ENCODE measurements at regions not wholly inside any gene's neighbourhood (a gene's known extent, or its start where the extent isn't known, plus 50 kb on each side); places are given as distances from the start of the nearest gene placed in this dataset.
A peak's percentile ranks its signal among the peaks of the same experiment; 100 is the strongest.

GRCh38 chr4:125539691-125540090, 224.9 kb downstream of the FAT4 start:
- no peaks in the 10 kb centered on the region for H3K9me3 ChIP-seq (replicated peaks; ENCODE audit: control insufficient read depth, insufficient read depth, low read length)
- H2AFZ ChIP-seq (ENCODE audit: low read depth, low read length) = no peak overlapping the region
- no peak overlapping the region for H3K4me2 ChIP-seq (ENCODE audit: insufficient read depth, low read length)
- no peak overlapping the region for H3K9ac ChIP-seq (replicated peaks; ENCODE audit: extremely low read depth, insufficient read depth, low read length)
- CTCF ChIA-PET = no interaction called here
- dilution Hi-C loops (cut with MboI; ENCODE audit: extremely low pct_ligation_motif_present, low sequenced_read_pairs) (no loop called here), intact Hi-C loops (cut with micrococcal nuclease) (no loop called here)
- no peak overlapping the region for H3K27ac ChIP-seq (ENCODE audit: insufficient read depth, low read depth, low read length)
- no peaks in the 10 kb centered on the region for H3K36me3 ChIP-seq (ENCODE audit: control insufficient read depth in 2 of 2, extremely low read depth in 1 of 2, insufficient read depth in 2 of 2, low read length in 2 of 2)
- H3K27me3 ChIP-seq (ENCODE audit: control insufficient read depth in 2 of 2, insufficient read depth in 2 of 2, low read length in 2 of 2) = no peaks in the 10 kb centered on the region
- H4K20me1 ChIP-seq (replicated peaks; ENCODE audit: control insufficient read depth, extremely low read depth, insufficient read depth, low read length) = no peaks in the 10 kb centered on the region
- no TSS peak for BruUV-seq (replicated peaks)
- no peak for FAIRE-seq
- POLR2A ChIA-PET = no interaction called here
- no peaks in the 10 kb centered on the region for H3K4me1 ChIP-seq (ENCODE audit: control insufficient read depth, extremely low read depth, insufficient read depth, low read length)
- TF ChIP-seq GATA2 (IDR thresholded peaks at IDR 0.05; ENCODE audit: insufficient read depth, insufficient read length, low read depth, low read length) (no peak), FOS (IDR thresholded peaks at IDR 0.05; ENCODE audit: borderline replicate concordance, insufficient read depth, low read length) (no peak)
- no peaks in the 10 kb centered on the region for H3K79me2 ChIP-seq (ENCODE audit: control insufficient read depth, insufficient read depth, low read length)
- no peak overlapping the region for H3K4me3 ChIP-seq (replicated peaks in 1 of 3; ENCODE audit: insufficient read depth in 1 of 3, low read depth in 1 of 3, low read length in 3 of 3)
- no peaks in the 10 kb centered on the region for H3K9me1 ChIP-seq (replicated peaks; ENCODE audit: control insufficient read depth, extremely low read depth, insufficient read depth, low read length)
- no peak for DNase-seq (ENCODE audit: low read depth, low spot score)

GRCh38 chr4:125541836-125542385, 227.2 kb downstream of the FAT4 start:
- Histone ChIP-seq H3K9me3 (replicated peaks; ENCODE audit: control insufficient read depth, insufficient read depth, low read length) (no peaks in the 10 kb centered on the region), H3K9me1 (replicated peaks; ENCODE audit: control insufficient read depth, extremely low read depth, insufficient read depth, low read length) (no peaks in the 10 kb centered on the region), H3K79me2 (ENCODE audit: control insufficient read depth, insufficient read depth, low read length) (no peaks in the 10 kb centered on the region), H3K4me1 (ENCODE audit: control insufficient read depth, extremely low read depth, insufficient read depth, low read length) (no peaks in the 10 kb centered on the region), H3K4me3 (replicated peaks in 1 of 3; ENCODE audit: insufficient read depth in 1 of 3, low read depth in 1 of 3, low read length in 3 of 3) (no peak overlapping the region), H3K4me2 (ENCODE audit: insufficient read depth, low read length) (no peak overlapping the region), H3K27ac (ENCODE audit: insufficient read depth, low read depth, low read length) (no peak overlapping the region), H3K27me3 (ENCODE audit: control insufficient read depth in 2 of 2, insufficient read depth in 2 of 2, low read length in 2 of 2) (no peaks in the 10 kb centered on the region), H3K9ac (replicated peaks; ENCODE audit: extremely low read depth, insufficient read depth, low read length) (no peak overlapping the region), H3K36me3 (ENCODE audit: control insufficient read depth in 2 of 2, extremely low read depth in 1 of 2, insufficient read depth in 2 of 2, low read length in 2 of 2) (no peaks in the 10 kb centered on the region), H2AFZ (ENCODE audit: low read depth, low read length) (no peak overlapping the region), H4K20me1 (replicated peaks; ENCODE audit: control insufficient read depth, extremely low read depth, insufficient read depth, low read length) (no peaks in the 10 kb centered on the region)
- no TSS peak for BruUV-seq (replicated peaks)
- POLR2A ChIA-PET = no interaction called here
- no peak for TF ChIP-seq CTCF (IDR thresholded peaks at IDR 0.05; ENCODE audit: extremely low read depth in 1 of 2, insufficient read depth in 1 of 2, low read depth in 1 of 2, low read length in 2 of 2)
- no peak for TF ChIP-seq POLR2A (IDR thresholded peaks at IDR 0.05; ENCODE audit: low read depth, low read length)
- no peak for TF ChIP-seq POLR2AphosphoS5 (IDR thresholded peaks at IDR 0.05; ENCODE audit: insufficient read depth, low read depth, low read length)
- TF ChIP-seq GATA2 (IDR thresholded peaks at IDR 0.05; ENCODE audit: insufficient read depth, insufficient read length, low read depth, low read length) = no peak
- no peak for TF ChIP-seq MYC (IDR thresholded peaks at IDR 0.05; ENCODE audit: low read depth, low read length)
- dilution Hi-C loops (cut with MboI; ENCODE audit: extremely low pct_ligation_motif_present, low sequenced_read_pairs) = no loop called here
- CTCF ChIA-PET = interaction anchor here (0.6 kb wide), 1 partner anchor 806 kb away, joined by 3 read pairs; no protein-coding TSS in a partner anchor
- FAIRE-seq = peak; percentile 68
- intact Hi-C loops (cut with micrococcal nuclease) = no loop called here
- no peak for DNase-seq (ENCODE audit: low read depth, low spot score)
